Caco-2 (cell line): ENCODE measurements at regions not wholly inside any gene's neighbourhood (a gene's known extent, or its start where the extent isn't known, plus 50 kb on each side); places are given as distances from the start of the nearest gene placed in this dataset.

ENCODE experiments used
- BruUV-seq: library from RNA; stranded (reverse); fragments of 400-500 nt; replicated peaks from 2 replicates; lab custom pipeline; 2021; lab: Mats Ljungman, UMichigan
- CTCF ChIA-PET: fragments of 300-600 bp; sonication (Branson Sonifier 250); formaldehyde crosslinking; loops from one replicate; lab custom pipeline; 2022; ENCODE audit warnings: antibody characterized with exemption; lab: Charles Lee
- POLR2A ChIA-PET: fragments of 300-600 bp; sonication (Branson Sonifier 250); formaldehyde crosslinking; loops from one replicate; lab custom pipeline; 2022; ENCODE audit warnings: antibody characterized with exemption; lab: Charles Lee
- DNase-seq, 2 experiments: peaks; one replicate each; pipeline versions ENCODE4 v3.0.0 to v3.0.0-alpha.2; 2020 to 2022
- H3K27me3 ChIP-seq: replicated peaks from 2 replicates; pipeline ENCODE4 v1.6.0; 2011; ENCODE audit warnings: low read length; ENCODE audit not compliant: control insufficient read depth, insufficient read depth
- H3K36me3 ChIP-seq: 2 replicates; pipeline ENCODE4 v1.5.1; 2011; ENCODE audit warnings: low read length; ENCODE audit not compliant: control insufficient read depth, insufficient read depth
- H3K4me1 ChIP-seq: fragments of 250-450 bp; sonication (Bioruptor Pico); 2 replicates; pipeline ENCODE4 v1.5.1; 2020; ENCODE audit warnings: mild to moderate bottlenecking
- H3K4me3 ChIP-seq: 2 replicates; pipeline ENCODE4 v1.5.1; 2011; ENCODE audit warnings: low read depth, mild to moderate bottlenecking, control low read depth, low read length
- H3K9me3 ChIP-seq: fragments of 250-450 bp; sonication (Bioruptor Pico); 2 replicates; pipeline ENCODE4 v1.5.1; 2020; ENCODE audit warnings: mild to moderate bottlenecking, moderate library complexity
- H3K27ac Mint-ChIP-seq: one replicate; pipeline ENCODE4 v1.8.0; 2022; ENCODE audit warnings: mixed read lengths; ENCODE audit not compliant: unreplicated experiment
- H3K27me3 Mint-ChIP-seq: one replicate; pipeline ENCODE4 v1.8.0; 2022; ENCODE audit warnings: mixed read lengths; ENCODE audit not compliant: insufficient read depth, unreplicated experiment
- H3K36me3 Mint-ChIP-seq: one replicate; pipeline ENCODE4 v1.8.0; 2022; ENCODE audit warnings: mild to moderate bottlenecking, mixed read lengths; ENCODE audit not compliant: insufficient read depth, unreplicated experiment
- H3K4me1 Mint-ChIP-seq: one replicate; pipeline ENCODE4 v1.8.0; 2022; ENCODE audit warnings: low read depth, mixed read lengths; ENCODE audit not compliant: unreplicated experiment
- H3K4me3 Mint-ChIP-seq: one replicate; pipeline ENCODE4 v1.8.0; 2022; ENCODE audit warnings: mild to moderate bottlenecking, moderate library complexity, mixed read lengths; ENCODE audit not compliant: unreplicated experiment
- H3K9me3 Mint-ChIP-seq: one replicate; pipeline ENCODE4 v1.8.0; 2022; ENCODE audit warnings: mixed read lengths; ENCODE audit not compliant: unreplicated experiment
- CTCF ChIP-seq, 2 experiments: fragments of 200-600 bp in 1 of 2; IDR thresholded peaks; 1 replicate in 1 of 2; 2 replicates in 1 of 2; pipeline versions ENCODE4 v1.5.1 to v1.8.0; 2011 to 2022; ENCODE audit warnings: antibody characterized with exemption in 1 of 2, control low read depth in 1 of 2, inconsistent platforms in 1 of 2, low read depth in 1 of 2, low read length in 1 of 2, mild to moderate bottlenecking in 1 of 2, moderate library complexity in 1 of 2; ENCODE audit not compliant: insufficient read depth in 1 of 2, severe bottlenecking in 1 of 2, unreplicated experiment in 1 of 2
- intact Hi-C: fragments of 100-400 bp; cut with micrococcal nuclease; formaldehyde crosslinking; loops from one replicate; pipeline ENCODE4 v1.10.0; 2022; ENCODE audit not compliant: unreplicated experiment

DNA sequence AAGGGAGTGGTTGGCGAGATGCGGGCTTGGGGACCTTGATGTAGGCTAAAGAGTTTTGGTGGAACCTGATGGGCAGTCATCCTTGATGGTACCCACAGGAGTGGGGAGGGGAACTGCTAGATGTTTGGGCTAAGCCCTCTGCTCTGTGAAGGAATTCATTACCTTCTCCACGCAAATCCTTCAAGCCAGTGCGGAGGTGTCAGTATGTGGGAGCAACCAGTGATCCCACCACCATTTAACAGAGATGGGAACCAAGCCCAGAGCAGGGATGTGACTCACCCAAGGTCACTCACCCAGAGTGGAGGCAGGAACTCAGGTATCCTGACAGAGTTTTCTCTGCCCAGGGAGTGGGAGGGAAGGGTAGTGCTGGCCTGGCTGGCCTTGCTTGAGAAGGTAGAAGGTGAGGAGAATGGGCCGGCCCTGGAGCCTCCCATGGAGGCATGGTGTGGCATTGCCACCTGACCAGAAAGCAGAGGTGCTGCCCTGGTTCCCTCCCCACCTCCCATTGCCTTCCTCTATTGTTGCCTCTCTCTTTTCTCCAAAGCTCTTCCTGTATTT, 51.2 kb upstream of the STUM start:
- intact Hi-C loops, result no loop called here
- Mint-ChIP-seq H3K27ac (no peak overlapping the region), H3K4me3 (no peak overlapping the region), H3K27me3 (peaks cover 4% of the 10 kb centered on the region), H3K4me1 (peaks cover 16% of the 10 kb centered on the region), H3K36me3 (no peaks in the 10 kb centered on the region), H3K9me3 (no peaks in the 10 kb centered on the region)
- no peak for DNase-seq
- POLR2A ChIA-PET, result no interaction called here
- no peak for TF ChIP-seq CTCF (IDR thresholded peaks at IDR 0.05; ENCODE audit: insufficient read depth in 1 of 2, low read depth in 1 of 2, low read length in 1 of 2, severe bottlenecking in 1 of 2, unreplicated experiment in 1 of 2)
- no peaks in the 10 kb centered on the region for H3K36me3 ChIP-seq
- BruUV-seq, result no TSS peak
- H3K27me3 ChIP-seq, result no peaks in the 10 kb centered on the region
- CTCF ChIA-PET, result no interaction called here
- H3K9me3 ChIP-seq, result no peaks in the 10 kb centered on the region
- 0 out of 2 replicates have a peak, but pooled peaks cover 10% of the 10 kb centered on the region for H3K4me1 ChIP-seq
- H3K4me3 ChIP-seq, result no peak overlapping the region

DNA sequence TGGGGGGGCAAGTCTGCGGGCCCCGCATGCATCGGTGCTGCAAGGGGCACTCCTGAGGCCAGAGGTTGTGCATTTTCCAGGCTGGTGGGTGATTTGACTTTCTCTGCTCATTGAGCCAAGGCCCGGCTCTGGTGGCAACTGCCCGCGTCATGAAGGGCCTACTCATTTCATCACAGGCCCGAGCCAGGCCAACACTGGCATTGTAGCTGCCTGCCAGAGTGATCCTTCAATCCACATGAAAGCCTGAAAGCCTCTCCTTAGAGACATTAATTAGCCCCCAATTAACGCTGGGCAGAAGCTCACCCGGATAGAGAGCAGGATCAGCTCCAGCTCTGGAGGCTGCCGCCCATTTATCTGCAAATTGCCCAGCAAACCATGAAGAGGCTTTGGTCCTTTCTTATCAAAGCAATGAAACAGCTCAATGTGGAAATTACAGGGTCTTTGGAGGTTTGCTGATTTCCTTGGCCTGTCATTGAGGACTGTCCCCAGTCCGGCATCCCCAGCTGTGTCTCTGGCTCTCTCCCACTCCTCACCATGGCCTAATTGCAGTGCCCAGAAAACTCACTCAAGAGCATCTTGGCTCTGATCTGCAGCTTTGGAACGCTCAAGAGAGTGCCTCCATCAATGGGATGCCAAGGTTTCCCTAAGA, 50.4 kb upstream of the STUM start:
- H3K9me3 ChIP-seq, result no peaks in the 10 kb centered on the region
- ChIA-PET CTCF (interaction anchor here (0.5 kb wide), 1 partner anchor 52 kb away, joined by 3 read pairs; no protein-coding TSS in a partner anchor), POLR2A (no interaction called here)
- TF ChIP-seq CTCF (IDR thresholded peaks at IDR 0.05; ENCODE audit: insufficient read depth in 1 of 2, low read depth in 1 of 2, low read length in 1 of 2, severe bottlenecking in 1 of 2, unreplicated experiment in 1 of 2), result no peak
- Mint-ChIP-seq H3K36me3 (no peaks in the 10 kb centered on the region), H3K9me3 (no peaks in the 10 kb centered on the region), H3K4me1 (peaks cover 16% of the 10 kb centered on the region), H3K4me3 (no peak overlapping the region), H3K27me3 (peaks cover 4% of the 10 kb centered on the region), H3K27ac (no peak overlapping the region)
- H3K27me3 ChIP-seq, result no peaks in the 10 kb centered on the region
- H3K36me3 ChIP-seq, result no peaks in the 10 kb centered on the region
- intact Hi-C loops, result no loop called here
- H3K4me1 ChIP-seq, result 0 out of 2 replicates have a peak, but pooled peaks cover 10% of the 10 kb centered on the region
- BruUV-seq, result no TSS peak
- no peak for DNase-seq
- no peak overlapping the region for H3K4me3 ChIP-seq

DNA sequence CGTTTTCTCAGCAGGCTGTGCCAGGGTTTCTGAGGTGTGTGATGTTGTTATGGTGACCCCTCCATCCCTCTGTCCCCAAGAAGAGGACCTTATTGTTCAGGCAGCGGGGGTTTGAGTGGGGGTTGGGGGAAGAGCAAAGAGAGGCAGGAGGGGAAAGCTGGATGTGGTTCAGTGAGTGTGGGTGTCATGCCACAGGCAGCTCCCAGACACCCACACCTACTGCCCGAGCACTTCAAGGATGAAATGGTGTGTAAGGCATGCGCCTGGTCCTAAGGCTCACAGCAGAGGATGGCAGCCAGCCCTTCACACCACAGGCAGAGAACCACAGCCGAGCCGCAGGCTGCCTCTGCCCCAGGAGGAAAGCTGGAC, 49.9 kb upstream of the STUM start:
- H3K36me3 ChIP-seq, result no peaks in the 10 kb centered on the region
- ChIA-PET CTCF (interaction anchor here (0.5 kb wide), 1 partner anchor 52 kb away, joined by 3 read pairs; no protein-coding TSS in a partner anchor), POLR2A (interaction anchor here (0.6 kb wide), 1 partner anchor 10 kb away, joined by 3 read pairs; no protein-coding TSS in a partner anchor)
- Mint-ChIP-seq H3K9me3 (no peaks in the 10 kb centered on the region), H3K27ac (no peak overlapping the region), H3K27me3 (peaks cover 4% of the 10 kb centered on the region), H3K4me3 (no peak overlapping the region), H3K36me3 (no peaks in the 10 kb centered on the region), H3K4me1 (peaks cover 16% of the 10 kb centered on the region)
- intact Hi-C loops, result no loop called here
- H3K27me3 ChIP-seq, result no peaks in the 10 kb centered on the region
- H3K4me3 ChIP-seq, result no peak overlapping the region
- BruUV-seq, result no TSS peak
- DNase-seq, result no peak
- no peaks in the 10 kb centered on the region for H3K9me3 ChIP-seq
- 0 out of 2 replicates have a peak, but pooled peaks cover 10% of the 10 kb centered on the region for H3K4me1 ChIP-seq
- TF ChIP-seq CTCF (IDR thresholded peaks at IDR 0.05; ENCODE audit: insufficient read depth in 1 of 2, low read depth in 1 of 2, low read length in 1 of 2, severe bottlenecking in 1 of 2, unreplicated experiment in 1 of 2), result no peak
